HEK293 (cell line): ENCODE measurements at regions not wholly inside any gene's neighbourhood (a gene's known extent, or its start where the extent isn't known, plus 50 kb on each side); places are given as distances from the start of the nearest gene placed in this dataset.

Experiments
- CTCF ChIA-PET: fragments of 350-600 bp; formaldehyde crosslinking; extraction: SDS; loops from one replicate; lab custom pipeline; 2021; ENCODE audit warnings: antibody characterized with exemption; lab: Yijun Ruan, JAX
- POLR2A ChIA-PET: fragments of 300-600 bp; formaldehyde crosslinking; extraction: SDS; loops from one replicate; lab custom pipeline; 2020; ENCODE audit warnings: antibody characterized with exemption, inconsistent platforms; lab: Yijun Ruan, JAX
- H3K27ac ChIP-seq: fragments of 200-500 bp; sonication (Bioruptor generic); 2 replicates; pipeline ENCODE4 v1.5.1; 2014; ENCODE audit warnings: low read depth, low read length, control low read depth, inconsistent platforms; ENCODE audit errors: extremely low read depth
- H3K36me3 ChIP-seq, 2 experiments: fragments of 200-500 bp in 1 of 2; sonication (Bioruptor generic) in 1 of 2; 1 replicate in 1 of 2; 2 replicates in 1 of 2; pipeline ENCODE4 v1.5.1; 2014 to 2017; ENCODE audit warnings: inconsistent platforms in 2 of 2, low read length in 2 of 2; ENCODE audit not compliant: control insufficient read depth in 2 of 2, insufficient read depth in 1 of 2
- H3K4me1 ChIP-seq: fragments of 200-500 bp; sonication (Bioruptor generic); 2 replicates; pipeline ENCODE4 v1.5.1; 2014; ENCODE audit warnings: mild to moderate bottlenecking, low read length, inconsistent platforms; ENCODE audit not compliant: control insufficient read depth, insufficient read depth
- H3K4me3 ChIP-seq: 2 replicates; pipeline ENCODE4 v1.5.1; 2011; ENCODE audit warnings: low read depth, mild to moderate bottlenecking, control low read depth, low read length, moderate library complexity
- H3K9me3 ChIP-seq: fragments of 200-500 bp; sonication (Bioruptor generic); 2 replicates; pipeline ENCODE4 v1.5.1; 2014; ENCODE audit warnings: low read depth, low read length, inconsistent platforms; ENCODE audit not compliant: control insufficient read depth, insufficient read depth
- ZFP69B ChIP-seq: fragments of 450-650 bp; formaldehyde crosslinking; IDR thresholded peaks from 2 replicates; pipeline ENCODE4 v1.5.1; 2016; ENCODE audit warnings: missing biosample characterization, missing genetic modification characterization
- ZNF138 ChIP-seq: fragments of 450-650 bp; formaldehyde crosslinking; IDR thresholded peaks from 2 replicates; pipeline ENCODE4 v1.5.1; 2016; ENCODE audit warnings: missing biosample characterization, missing genetic modification characterization, borderline replicate concordance
- ZNF157 ChIP-seq: fragments of 450-650 bp; formaldehyde crosslinking; IDR thresholded peaks from 2 replicates; pipeline ENCODE4 v1.5.1; 2016; ENCODE audit warnings: missing biosample characterization, missing genetic modification characterization
- ZNF16 ChIP-seq: fragments of 450-650 bp; formaldehyde crosslinking; IDR thresholded peaks from 2 replicates; pipeline ENCODE4 v1.5.1; 2016; ENCODE audit warnings: low read depth, missing biosample characterization, missing genetic modification characterization
- ZNF19 ChIP-seq: fragments of 450-650 bp; formaldehyde crosslinking; IDR thresholded peaks from 2 replicates; pipeline ENCODE4; 2016; ENCODE audit warnings: missing biosample characterization, missing genetic modification characterization, low read depth
- ZNF214 ChIP-seq: fragments of 450-650 bp; formaldehyde crosslinking; IDR thresholded peaks from 2 replicates; pipeline ENCODE4 v1.5.1; 2017; ENCODE audit warnings: missing biosample characterization, mild to moderate bottlenecking, missing genetic modification characterization, borderline replicate concordance
- ZNF292 ChIP-seq: fragments of 450-650 bp; formaldehyde crosslinking; IDR thresholded peaks from 2 replicates; pipeline ENCODE4 v1.5.1; 2016; ENCODE audit warnings: low read depth, missing biosample characterization, missing genetic modification characterization, borderline replicate concordance
- ZNF530 ChIP-seq: fragments of 450-650 bp; formaldehyde crosslinking; IDR thresholded peaks from 2 replicates; pipeline ENCODE4 v1.5.1; 2016; ENCODE audit warnings: low read depth, missing biosample characterization, missing genetic modification characterization
- ZNF585B ChIP-seq: fragments of 450-650 bp; formaldehyde crosslinking; IDR thresholded peaks from 2 replicates; pipeline ENCODE4 v1.5.1; 2016; ENCODE audit warnings: missing biosample characterization, missing genetic modification characterization
- ZNF747 ChIP-seq: fragments of 450-650 bp; formaldehyde crosslinking; IDR thresholded peaks from 2 replicates; pipeline ENCODE4 v1.5.1; 2016; ENCODE audit warnings: missing biosample characterization, missing genetic modification characterization
- ZNF777 ChIP-seq: fragments of 450-650 bp; formaldehyde crosslinking; IDR thresholded peaks from 2 replicates; pipeline ENCODE4 v1.5.1; 2017; ENCODE audit warnings: missing biosample characterization, missing genetic modification characterization, borderline replicate concordance
- TF ChIP-seq, protein P1 (sequence below): fragments of 450-650 bp; formaldehyde crosslinking; IDR thresholded peaks from 2 replicates; pipeline ENCODE4 v1.5.1; 2016; ENCODE audit warnings: missing biosample characterization, missing genetic modification characterization, borderline replicate concordance
- TF ChIP-seq, protein P2 (sequence below): fragments of 450-650 bp; formaldehyde crosslinking; IDR thresholded peaks from 2 replicates; pipeline ENCODE4 v1.5.1; 2016; ENCODE audit warnings: missing biosample characterization, missing genetic modification characterization, borderline replicate concordance
- TF ChIP-seq, protein P3 (sequence below): sonication (generic); formaldehyde crosslinking; IDR thresholded peaks from 2 replicates; pipeline ENCODE4 v1.8.1; 2022; ENCODE audit warnings: mild to moderate bottlenecking, moderate library complexity, missing genetic modification reagents
- TF ChIP-seq, protein P4 (sequence below): fragments of 450-650 bp; formaldehyde crosslinking; IDR thresholded peaks from 2 replicates; pipeline ENCODE4 v1.5.1; 2017; ENCODE audit warnings: missing biosample characterization, missing genetic modification characterization
- TF ChIP-seq, protein P5 (sequence below): fragments of 450-650 bp; formaldehyde crosslinking; optimal IDR thresholded peaks from 2 replicates; pipeline ENCODE3; 2016; ENCODE audit warnings: missing biosample characterization, mild to moderate bottlenecking, missing genetic modification characterization
- TF ChIP-seq, protein P6 (sequence below): fragments of 450-650 bp; IDR thresholded peaks from 2 replicates; pipeline ENCODE4 v1.5.1; 2018; ENCODE audit warnings: missing biosample characterization, missing genetic modification characterization
- TF ChIP-seq, protein P7 (sequence below): fragments of 450-650 bp; formaldehyde crosslinking; IDR thresholded peaks from 2 replicates; pipeline ENCODE4 v1.5.1; 2016; ENCODE audit warnings: missing biosample characterization, missing genetic modification characterization

DNA sequence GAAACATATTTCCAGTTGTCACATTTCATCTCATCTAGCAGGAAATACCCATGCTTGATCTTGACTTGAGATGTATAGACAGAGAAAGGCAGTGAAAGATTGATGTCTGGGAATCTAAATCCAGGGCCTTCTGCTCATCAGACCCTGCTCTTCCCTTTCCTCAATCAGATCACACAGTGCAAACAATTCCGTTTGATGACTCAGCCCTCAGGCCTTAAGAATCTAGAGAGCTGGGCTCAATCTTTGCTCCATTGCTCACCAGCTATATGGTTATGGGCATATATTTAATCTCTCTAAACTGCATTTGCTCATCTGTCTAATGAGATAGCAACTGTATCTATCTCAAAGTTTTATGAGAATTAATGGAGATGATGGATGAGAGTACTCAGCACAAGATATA, 201.8 kb upstream of the CCDC196 start (continued):
- TF ChIP-seq ZNF214 (tag by site-specific recombination) = no peak
- TF ChIP-seq, protein P1, sequence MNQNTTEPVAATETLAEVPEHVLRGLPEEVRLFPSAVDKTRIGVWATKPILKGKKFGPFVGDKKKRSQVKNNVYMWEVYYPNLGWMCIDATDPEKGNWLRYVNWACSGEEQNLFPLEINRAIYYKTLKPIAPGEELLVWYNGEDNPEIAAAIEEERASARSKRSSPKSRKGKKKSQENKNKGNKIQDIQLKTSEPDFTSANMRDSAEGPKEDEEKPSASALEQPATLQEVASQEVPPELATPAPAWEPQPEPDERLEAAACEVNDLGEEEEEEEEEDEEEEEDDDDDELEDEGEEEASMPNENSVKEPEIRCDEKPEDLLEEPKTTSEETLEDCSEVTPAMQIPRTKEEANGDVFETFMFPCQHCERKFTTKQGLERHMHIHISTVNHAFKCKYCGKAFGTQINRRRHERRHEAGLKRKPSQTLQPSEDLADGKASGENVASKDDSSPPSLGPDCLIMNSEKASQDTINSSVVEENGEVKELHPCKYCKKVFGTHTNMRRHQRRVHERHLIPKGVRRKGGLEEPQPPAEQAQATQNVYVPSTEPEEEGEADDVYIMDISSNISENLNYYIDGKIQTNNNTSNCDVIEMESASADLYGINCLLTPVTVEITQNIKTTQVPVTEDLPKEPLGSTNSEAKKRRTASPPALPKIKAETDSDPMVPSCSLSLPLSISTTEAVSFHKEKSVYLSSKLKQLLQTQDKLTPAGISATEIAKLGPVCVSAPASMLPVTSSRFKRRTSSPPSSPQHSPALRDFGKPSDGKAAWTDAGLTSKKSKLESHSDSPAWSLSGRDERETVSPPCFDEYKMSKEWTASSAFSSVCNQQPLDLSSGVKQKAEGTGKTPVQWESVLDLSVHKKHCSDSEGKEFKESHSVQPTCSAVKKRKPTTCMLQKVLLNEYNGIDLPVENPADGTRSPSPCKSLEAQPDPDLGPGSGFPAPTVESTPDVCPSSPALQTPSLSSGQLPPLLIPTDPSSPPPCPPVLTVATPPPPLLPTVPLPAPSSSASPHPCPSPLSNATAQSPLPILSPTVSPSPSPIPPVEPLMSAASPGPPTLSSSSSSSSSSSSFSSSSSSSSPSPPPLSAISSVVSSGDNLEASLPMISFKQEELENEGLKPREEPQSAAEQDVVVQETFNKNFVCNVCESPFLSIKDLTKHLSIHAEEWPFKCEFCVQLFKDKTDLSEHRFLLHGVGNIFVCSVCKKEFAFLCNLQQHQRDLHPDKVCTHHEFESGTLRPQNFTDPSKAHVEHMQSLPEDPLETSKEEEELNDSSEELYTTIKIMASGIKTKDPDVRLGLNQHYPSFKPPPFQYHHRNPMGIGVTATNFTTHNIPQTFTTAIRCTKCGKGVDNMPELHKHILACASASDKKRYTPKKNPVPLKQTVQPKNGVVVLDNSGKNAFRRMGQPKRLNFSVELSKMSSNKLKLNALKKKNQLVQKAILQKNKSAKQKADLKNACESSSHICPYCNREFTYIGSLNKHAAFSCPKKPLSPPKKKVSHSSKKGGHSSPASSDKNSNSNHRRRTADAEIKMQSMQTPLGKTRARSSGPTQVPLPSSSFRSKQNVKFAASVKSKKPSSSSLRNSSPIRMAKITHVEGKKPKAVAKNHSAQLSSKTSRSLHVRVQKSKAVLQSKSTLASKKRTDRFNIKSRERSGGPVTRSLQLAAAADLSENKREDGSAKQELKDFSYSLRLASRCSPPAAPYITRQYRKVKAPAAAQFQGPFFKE (tag by site-specific recombination) = no peak
- TF ChIP-seq ZNF16 (tag by site-specific recombination) = no peak
- TF ChIP-seq ZNF138 (tag by site-specific recombination) = no peak
- TF ChIP-seq, protein P2, sequence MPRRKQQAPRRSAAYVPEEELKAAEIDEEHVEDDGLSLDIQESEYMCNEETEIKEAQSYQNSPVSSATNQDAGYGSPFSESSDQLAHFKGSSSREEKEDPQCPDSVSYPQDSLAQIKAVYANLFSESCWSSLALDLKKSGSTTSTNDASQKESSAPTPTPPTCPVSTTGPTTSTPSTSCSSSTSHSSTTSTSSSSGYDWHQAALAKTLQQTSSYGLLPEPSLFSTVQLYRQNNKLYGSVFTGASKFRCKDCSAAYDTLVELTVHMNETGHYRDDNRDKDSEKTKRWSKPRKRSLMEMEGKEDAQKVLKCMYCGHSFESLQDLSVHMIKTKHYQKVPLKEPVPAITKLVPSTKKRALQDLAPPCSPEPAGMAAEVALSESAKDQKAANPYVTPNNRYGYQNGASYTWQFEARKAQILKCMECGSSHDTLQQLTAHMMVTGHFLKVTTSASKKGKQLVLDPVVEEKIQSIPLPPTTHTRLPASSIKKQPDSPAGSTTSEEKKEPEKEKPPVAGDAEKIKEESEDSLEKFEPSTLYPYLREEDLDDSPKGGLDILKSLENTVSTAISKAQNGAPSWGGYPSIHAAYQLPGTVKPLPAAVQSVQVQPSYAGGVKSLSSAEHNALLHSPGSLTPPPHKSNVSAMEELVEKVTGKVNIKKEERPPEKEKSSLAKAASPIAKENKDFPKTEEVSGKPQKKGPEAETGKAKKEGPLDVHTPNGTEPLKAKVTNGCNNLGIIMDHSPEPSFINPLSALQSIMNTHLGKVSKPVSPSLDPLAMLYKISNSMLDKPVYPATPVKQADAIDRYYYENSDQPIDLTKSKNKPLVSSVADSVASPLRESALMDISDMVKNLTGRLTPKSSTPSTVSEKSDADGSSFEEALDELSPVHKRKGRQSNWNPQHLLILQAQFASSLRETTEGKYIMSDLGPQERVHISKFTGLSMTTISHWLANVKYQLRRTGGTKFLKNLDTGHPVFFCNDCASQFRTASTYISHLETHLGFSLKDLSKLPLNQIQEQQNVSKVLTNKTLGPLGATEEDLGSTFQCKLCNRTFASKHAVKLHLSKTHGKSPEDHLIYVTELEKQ (tag by site-specific recombination) = no peak
- TF ChIP-seq ZNF747 (tag by site-specific recombination) = no peak

DNA sequence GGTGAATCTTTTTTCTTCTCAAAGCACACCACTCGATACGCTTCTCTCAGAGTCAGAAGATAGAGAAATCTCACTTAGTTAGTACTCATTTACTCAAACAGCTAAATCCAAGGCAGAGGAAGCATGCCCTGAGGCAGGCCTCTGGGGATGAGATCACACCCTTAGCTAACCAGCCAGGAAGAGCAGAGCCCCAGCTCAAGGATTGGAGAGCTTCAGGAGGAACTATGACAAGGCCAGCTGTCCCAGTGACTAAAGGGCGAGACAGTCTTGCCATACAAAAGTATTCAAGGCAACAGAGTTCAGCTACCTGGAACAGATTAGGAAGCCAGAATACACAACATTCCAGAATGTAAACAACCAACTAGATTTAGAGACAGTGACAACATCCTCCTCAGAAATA, 197.7 kb upstream of the CCDC196 start:
- Histone ChIP-seq H3K36me3 (no peaks in the 10 kb centered on the region), H3K27ac (no peak overlapping the region), H3K4me1 (no peaks in the 10 kb centered on the region), H3K4me3 (no peak overlapping the region), H3K9me3 (no peaks in the 10 kb centered on the region)
- CTCF ChIA-PET = interaction anchor here (0.6 to 0.7 kb wide), 2 partner anchors 28 to 115 kb away, joined by 3 read pairs; no protein-coding TSS in a partner anchor
- POLR2A ChIA-PET = no interaction called here
- TF ChIP-seq ZNF292 (tag by site-specific recombination) = no peak
- no peak for TF ChIP-seq ZFP69B (tag by site-specific recombination)
- no peak for TF ChIP-seq ZNF530 (tag by site-specific recombination)
- TF ChIP-seq ZNF777 (tag by site-specific recombination) = no peak
- TF ChIP-seq, protein P3, sequence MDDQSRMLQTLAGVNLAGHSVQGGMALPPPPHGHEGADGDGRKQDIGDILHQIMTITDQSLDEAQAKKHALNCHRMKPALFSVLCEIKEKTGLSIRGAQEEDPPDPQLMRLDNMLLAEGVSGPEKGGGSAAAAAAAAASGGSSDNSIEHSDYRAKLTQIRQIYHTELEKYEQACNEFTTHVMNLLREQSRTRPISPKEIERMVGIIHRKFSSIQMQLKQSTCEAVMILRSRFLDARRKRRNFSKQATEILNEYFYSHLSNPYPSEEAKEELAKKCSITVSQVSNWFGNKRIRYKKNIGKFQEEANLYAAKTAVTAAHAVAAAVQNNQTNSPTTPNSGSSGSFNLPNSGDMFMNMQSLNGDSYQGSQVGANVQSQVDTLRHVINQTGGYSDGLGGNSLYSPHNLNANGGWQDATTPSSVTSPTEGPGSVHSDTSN (CRISPR knock-in tag) = no peak
- TF ChIP-seq, protein P4, sequence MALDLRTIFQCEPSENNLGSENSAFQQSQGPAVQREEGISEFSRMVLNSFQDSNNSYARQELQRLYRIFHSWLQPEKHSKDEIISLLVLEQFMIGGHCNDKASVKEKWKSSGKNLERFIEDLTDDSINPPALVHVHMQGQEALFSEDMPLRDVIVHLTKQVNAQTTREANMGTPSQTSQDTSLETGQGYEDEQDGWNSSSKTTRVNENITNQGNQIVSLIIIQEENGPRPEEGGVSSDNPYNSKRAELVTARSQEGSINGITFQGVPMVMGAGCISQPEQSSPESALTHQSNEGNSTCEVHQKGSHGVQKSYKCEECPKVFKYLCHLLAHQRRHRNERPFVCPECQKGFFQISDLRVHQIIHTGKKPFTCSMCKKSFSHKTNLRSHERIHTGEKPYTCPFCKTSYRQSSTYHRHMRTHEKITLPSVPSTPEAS (tag by site-specific recombination) = no peak
- TF ChIP-seq, protein P5, sequence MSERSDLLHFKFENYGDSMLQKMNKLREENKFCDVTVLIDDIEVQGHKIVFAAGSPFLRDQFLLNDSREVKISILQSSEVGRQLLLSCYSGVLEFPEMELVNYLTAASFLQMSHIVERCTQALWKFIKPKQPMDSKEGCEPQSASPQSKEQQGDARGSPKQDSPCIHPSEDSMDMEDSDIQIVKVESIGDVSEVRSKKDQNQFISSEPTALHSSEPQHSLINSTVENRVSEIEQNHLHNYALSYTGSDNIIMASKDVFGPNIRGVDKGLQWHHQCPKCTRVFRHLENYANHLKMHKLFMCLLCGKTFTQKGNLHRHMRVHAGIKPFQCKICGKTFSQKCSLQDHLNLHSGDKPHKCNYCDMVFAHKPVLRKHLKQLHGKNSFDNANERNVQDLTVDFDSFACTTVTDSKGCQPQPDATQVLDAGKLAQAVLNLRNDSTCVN (tag by site-specific recombination) = no peak
- TF ChIP-seq, protein P6, sequence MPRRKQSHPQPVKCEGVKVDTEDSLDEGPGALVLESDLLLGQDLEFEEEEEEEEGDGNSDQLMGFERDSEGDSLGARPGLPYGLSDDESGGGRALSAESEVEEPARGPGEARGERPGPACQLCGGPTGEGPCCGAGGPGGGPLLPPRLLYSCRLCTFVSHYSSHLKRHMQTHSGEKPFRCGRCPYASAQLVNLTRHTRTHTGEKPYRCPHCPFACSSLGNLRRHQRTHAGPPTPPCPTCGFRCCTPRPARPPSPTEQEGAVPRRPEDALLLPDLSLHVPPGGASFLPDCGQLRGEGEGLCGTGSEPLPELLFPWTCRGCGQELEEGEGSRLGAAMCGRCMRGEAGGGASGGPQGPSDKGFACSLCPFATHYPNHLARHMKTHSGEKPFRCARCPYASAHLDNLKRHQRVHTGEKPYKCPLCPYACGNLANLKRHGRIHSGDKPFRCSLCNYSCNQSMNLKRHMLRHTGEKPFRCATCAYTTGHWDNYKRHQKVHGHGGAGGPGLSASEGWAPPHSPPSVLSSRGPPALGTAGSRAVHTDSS (tag by site-specific recombination) = no peak
- no peak for TF ChIP-seq ZNF585B (tag by site-specific recombination)
- TF ChIP-seq, protein P7, sequence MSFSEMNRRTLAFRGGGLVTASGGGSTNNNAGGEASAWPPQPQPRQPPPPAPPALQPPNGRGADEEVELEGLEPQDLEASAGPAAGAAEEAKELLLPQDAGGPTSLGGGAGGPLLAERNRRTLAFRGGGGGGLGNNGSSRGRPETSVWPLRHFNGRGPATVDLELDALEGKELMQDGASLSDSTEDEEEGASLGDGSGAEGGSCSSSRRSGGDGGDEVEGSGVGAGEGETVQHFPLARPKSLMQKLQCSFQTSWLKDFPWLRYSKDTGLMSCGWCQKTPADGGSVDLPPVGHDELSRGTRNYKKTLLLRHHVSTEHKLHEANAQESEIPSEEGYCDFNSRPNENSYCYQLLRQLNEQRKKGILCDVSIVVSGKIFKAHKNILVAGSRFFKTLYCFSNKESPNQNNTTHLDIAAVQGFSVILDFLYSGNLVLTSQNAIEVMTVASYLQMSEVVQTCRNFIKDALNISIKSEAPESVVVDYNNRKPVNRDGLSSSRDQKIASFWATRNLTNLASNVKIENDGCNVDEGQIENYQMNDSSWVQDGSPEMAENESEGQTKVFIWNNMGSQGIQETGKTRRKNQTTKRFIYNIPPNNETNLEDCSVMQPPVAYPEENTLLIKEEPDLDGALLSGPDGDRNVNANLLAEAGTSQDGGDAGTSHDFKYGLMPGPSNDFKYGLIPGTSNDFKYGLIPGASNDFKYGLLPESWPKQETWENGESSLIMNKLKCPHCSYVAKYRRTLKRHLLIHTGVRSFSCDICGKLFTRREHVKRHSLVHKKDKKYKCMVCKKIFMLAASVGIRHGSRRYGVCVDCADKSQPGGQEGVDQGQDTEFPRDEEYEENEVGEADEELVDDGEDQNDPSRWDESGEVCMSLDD = no peak
- TF ChIP-seq ZNF19 (tag by site-specific recombination) = no peak
- no peak for TF ChIP-seq ZNF157 (tag by site-specific recombination)
